ENCODE measurements at regions not wholly inside any gene's neighbourhood (a gene's known extent, or its start where the extent isn't known, plus 50 kb on each side); places are given as distances from the start of the nearest gene placed in this dataset.

DNA sequence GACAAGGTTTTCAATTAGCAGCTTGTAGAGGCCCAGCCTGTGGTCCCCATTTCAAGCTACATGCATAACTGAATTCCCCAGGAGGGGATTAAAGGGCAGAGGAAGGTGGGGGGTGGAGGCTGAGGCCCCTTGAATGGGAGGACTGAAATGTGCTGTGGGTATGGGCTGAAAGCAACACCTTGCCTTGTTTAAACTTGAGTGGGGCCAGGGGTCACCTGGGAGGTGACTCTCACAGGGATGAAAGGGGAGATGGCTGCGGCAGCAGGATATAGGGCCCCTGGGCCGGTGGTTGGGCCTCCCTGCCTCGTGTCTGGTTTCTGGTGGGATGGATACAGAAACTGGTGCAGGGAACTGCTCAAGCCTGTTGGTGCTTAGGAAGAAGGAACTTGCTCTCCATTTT lies 225.9 kb upstream of the SPRED2 start:
- TF ChIP-seq, protein P1, sequence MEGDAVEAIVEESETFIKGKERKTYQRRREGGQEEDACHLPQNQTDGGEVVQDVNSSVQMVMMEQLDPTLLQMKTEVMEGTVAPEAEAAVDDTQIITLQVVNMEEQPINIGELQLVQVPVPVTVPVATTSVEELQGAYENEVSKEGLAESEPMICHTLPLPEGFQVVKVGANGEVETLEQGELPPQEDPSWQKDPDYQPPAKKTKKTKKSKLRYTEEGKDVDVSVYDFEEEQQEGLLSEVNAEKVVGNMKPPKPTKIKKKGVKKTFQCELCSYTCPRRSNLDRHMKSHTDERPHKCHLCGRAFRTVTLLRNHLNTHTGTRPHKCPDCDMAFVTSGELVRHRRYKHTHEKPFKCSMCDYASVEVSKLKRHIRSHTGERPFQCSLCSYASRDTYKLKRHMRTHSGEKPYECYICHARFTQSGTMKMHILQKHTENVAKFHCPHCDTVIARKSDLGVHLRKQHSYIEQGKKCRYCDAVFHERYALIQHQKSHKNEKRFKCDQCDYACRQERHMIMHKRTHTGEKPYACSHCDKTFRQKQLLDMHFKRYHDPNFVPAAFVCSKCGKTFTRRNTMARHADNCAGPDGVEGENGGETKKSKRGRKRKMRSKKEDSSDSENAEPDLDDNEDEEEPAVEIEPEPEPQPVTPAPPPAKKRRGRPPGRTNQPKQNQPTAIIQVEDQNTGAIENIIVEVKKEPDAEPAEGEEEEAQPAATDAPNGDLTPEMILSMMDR (IDR thresholded peaks at IDR 0.05; ENCODE audit: control insufficient read depth, extremely low read depth, insufficient read depth): no peak
- no peak for DNase-seq (ENCODE audit: low read depth)
- H3K4me3 ChIP-seq (ENCODE audit: low read depth, low read length): no peak overlapping the region

DNA sequence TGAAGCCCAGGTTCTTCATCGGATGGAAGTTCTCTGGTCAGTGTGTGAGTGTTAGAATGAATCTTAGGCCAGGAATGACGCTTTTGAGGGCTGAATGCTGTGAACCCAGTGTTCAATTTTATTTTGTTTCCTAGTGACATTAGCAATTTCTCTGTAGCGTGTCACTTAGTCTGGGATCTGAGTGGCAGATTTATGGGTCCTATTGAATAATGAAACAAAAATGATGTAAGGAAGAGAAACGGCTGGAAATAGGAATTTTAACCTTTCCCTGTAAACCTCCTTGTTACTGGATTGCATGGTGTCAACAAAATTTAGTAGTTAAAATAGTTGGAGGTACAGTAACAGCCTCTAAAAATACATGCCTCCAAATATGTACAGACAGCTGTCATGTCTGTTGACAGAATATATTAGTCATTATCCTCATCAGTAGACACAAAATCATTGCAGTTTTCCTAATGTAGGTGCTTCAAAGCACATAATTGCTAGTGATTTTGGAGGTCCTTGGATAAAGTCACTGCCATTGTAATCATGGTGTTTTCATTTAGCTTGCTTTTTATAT lies 223.8 kb upstream of the SPRED2 start:
- no peak for DNase-seq (ENCODE audit: low read depth)
- H3K4me3 ChIP-seq (ENCODE audit: low read depth, low read length): no peak overlapping the region
- TF ChIP-seq, protein P1 (IDR thresholded peaks at IDR 0.05; ENCODE audit: control insufficient read depth, extremely low read depth, insufficient read depth): no peak

DNA sequence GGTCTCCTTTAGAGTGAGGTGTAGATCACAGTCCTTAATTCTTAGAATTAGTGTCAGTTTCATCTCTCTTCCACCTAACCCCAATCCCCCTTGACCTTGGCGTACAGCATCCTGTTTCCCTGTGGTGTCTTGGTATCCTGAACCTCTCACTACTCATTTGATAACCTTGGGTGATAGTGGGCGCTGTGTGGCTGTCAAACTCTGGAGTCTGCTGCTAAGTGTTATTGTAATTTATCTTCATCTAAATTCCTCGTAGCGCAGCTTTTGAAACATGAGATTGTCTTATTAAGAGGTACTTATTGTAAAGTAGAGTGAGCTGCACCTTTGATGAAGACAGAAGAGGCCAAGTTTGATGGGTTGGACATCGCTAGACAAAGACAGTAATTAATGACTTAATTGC lies 222.6 kb upstream of the SPRED2 start:
- TF ChIP-seq, protein P1 (IDR thresholded peaks at IDR 0.05; ENCODE audit: control insufficient read depth, extremely low read depth, insufficient read depth): no peak
- DNase-seq (ENCODE audit: low read depth): no peak
- no peak overlapping the region for H3K4me3 ChIP-seq (ENCODE audit: low read depth, low read length)

DNA sequence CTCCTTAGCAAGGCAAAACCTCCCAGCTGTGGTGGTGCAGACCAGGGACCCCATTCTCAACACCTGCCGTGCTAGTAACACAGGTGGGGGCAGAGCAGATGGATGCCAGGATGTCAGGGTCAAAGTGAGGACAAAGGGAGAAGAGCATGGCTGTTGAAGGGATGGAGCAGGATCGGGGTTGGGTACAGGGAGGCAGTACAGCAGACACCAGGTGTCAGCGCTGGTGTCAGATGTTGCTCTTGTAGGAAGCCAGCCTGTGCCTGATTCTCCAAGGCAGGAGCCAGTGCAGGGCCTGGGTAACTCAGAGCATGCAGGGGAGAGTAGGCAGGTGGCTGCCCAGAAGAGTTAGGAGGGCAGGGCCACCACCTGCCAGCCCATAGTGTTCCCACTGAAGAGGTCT lies 222.1 kb upstream of the SPRED2 start:
- TF ChIP-seq, protein P1 (IDR thresholded peaks at IDR 0.05; ENCODE audit: control insufficient read depth, extremely low read depth, insufficient read depth): no peak
- H3K4me3 ChIP-seq (ENCODE audit: low read depth, low read length): no peak overlapping the region
- no peak for DNase-seq (ENCODE audit: low read depth)

DNA sequence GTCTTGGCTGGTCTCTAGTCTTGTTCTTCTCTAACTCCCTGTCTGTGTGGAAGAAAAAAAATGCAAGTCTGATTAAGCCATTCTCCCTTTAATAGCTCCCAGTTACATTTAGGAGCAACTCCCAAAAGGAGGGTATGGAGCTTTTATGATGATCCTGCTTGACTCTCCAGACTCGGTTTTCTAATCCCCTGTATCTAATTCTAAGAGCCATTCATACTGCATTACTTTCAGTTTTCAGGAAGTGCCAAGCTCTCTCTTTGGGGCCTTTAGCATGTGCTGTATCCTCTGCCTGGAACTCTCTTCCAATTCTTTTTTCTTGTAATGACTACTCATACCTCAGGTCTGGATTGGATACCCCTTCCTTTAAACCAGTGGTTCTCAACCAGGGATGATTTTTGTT lies 219.7 kb upstream of the SPRED2 start:
- no peak for DNase-seq (ENCODE audit: low read depth)
- TF ChIP-seq, protein P1 (IDR thresholded peaks at IDR 0.05; ENCODE audit: control insufficient read depth, extremely low read depth, insufficient read depth): no peak

DNA sequence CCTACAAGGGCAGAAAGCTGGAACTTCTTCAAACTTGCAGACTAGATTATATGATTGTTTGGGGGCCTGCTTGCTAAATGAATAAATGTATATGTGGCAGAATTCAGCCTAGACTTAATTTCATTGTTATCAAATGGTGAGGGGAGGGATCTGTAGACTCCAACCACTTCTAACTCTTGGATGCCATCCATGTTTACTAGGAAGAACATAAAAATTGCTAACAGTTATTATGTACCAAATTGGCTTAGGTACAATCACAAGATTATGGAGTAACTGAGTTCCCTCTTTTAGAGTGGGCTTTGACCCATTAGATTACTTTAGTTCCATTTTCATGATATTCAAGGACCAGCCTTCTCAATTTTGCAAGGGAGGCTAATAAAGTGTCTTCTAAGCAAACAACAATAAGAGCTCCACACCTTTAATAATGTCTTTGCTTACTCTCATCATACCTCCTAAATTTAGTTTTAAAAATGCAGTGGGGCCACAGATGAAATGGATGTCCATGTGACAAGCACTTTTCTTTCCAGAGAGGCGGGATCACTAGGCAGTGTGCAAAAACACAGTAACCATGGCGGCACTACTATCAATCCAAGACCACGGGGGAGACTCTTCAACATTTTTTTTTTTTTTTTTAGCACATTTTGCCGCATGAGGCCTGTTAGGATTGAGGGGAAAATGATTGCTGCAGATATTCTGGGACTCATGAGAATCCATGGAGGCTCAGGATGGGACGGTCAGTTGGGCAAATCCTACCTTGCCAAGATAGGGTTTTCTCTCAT lies 217.6 kb upstream of the SPRED2 start:
- H3K4me3 ChIP-seq (ENCODE audit: low read depth, low read length): no peak overlapping the region
- DNase-seq (ENCODE audit: low read depth): no peak
- TF ChIP-seq, protein P1 (IDR thresholded peaks at IDR 0.05; ENCODE audit: control insufficient read depth, extremely low read depth, insufficient read depth): no peak

More for the DNA sequence above, 219.7 kb upstream of the SPRED2 start:
- no peak overlapping the region for H3K4me3 ChIP-seq (ENCODE audit: low read depth, low read length)

All from LNCaP clone FGC (cell line).